BE2C (cell line): ENCODE measurements at regions not wholly inside any gene's neighbourhood (a gene's known extent, or its start where the extent isn't known, plus 50 kb on each side); places are given as distances from the start of the nearest gene placed in this dataset.
"Not testable (repeated sequence)": the region's sequence is repeated elsewhere in the genome, so short reads cannot be mapped to it uniquely, and the experiment has no call there.

Source experiments
- DNase-seq: peaks from one replicate; pipeline ENCODE4 v3.0.0-alpha.2; 2020
- H3K27me3 ChIP-seq: fragments of 250-450 bp; sonication (Bioruptor Pico); 2 replicates; pipeline ENCODE4 v1.5.1; 2020; ENCODE audit warnings: mild to moderate bottlenecking
- H3K36me3 ChIP-seq: fragments of 250-450 bp; sonication (Bioruptor Pico); 2 replicates; pipeline ENCODE4 v1.5.1; 2020; ENCODE audit warnings: mild to moderate bottlenecking
- H3K4me1 ChIP-seq: fragments of 250-450 bp; sonication (Bioruptor Pico); 2 replicates; pipeline ENCODE4 v1.5.1; 2020
- H3K4me3 ChIP-seq: 2 replicates; pipeline ENCODE4 v1.5.1; 2011; ENCODE audit warnings: low read depth, low read length
- H3K9me3 ChIP-seq: fragments of 250-450 bp; sonication (Bioruptor Pico); 2 replicates; pipeline ENCODE4 v1.5.1; 2020
- TF ChIP-seq, protein P1 (sequence below): IDR thresholded peaks from 2 replicates; pipeline ENCODE4 v1.5.1; 2012; ENCODE audit warnings: mild to moderate bottlenecking, low read depth, low read length

DNA sequence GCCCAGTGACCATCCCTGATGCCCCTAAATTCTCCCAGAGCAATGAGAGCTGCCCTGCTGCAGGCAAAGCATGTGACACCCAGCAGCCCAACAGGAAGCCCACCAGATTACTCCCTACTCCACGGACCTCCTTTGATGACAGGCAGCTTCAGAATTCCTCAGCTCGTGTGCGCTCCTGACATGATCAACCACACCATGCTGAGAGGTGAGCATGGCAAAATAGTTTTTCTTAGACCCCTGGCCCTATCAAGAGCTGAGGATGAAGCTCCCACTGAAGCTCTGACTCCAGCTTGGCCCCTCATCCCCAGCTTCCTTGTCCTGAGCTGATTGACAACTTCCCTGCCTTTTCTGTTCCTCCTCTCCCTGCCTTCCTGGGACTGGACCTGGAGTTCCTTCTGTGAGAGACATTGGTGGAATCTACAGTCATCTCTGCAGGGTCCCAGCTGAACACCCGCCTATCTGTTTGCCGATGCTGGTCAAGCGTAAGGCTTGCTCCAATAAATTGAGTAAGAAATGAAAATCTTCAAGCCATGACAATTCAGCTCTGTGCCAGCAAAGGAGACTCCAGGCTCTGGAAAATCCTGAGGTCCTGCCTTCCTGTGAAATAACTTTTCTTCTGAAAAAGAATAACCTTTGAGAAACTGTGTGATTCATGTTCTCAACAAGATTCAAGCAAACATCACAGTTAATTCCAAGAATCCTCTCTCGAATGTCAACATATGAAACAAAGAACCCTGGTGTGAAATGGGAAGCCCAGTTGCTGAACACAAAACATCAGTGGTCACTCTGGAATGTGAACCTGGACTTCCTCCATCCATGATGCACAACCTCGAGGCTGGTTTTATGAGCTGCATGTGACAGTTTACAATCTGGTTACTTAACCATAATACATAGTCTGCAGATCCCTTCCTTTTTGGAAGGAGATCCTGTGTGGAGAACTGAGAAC, 201.1 kb downstream of the SPP2 start:
- 0 out of 2 replicates have a peak, but pooled peaks cover 2% of the 10 kb centered on the region for H3K4me1 ChIP-seq
- no peak for DNase-seq
- H3K9me3 ChIP-seq, result no peaks in the 10 kb centered on the region
- TF ChIP-seq, protein P1, sequence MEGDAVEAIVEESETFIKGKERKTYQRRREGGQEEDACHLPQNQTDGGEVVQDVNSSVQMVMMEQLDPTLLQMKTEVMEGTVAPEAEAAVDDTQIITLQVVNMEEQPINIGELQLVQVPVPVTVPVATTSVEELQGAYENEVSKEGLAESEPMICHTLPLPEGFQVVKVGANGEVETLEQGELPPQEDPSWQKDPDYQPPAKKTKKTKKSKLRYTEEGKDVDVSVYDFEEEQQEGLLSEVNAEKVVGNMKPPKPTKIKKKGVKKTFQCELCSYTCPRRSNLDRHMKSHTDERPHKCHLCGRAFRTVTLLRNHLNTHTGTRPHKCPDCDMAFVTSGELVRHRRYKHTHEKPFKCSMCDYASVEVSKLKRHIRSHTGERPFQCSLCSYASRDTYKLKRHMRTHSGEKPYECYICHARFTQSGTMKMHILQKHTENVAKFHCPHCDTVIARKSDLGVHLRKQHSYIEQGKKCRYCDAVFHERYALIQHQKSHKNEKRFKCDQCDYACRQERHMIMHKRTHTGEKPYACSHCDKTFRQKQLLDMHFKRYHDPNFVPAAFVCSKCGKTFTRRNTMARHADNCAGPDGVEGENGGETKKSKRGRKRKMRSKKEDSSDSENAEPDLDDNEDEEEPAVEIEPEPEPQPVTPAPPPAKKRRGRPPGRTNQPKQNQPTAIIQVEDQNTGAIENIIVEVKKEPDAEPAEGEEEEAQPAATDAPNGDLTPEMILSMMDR, result no peak
- no peaks in the 10 kb centered on the region for H3K27me3 ChIP-seq
- H3K4me3 ChIP-seq, result no peak overlapping the region
- no peaks in the 10 kb centered on the region for H3K36me3 ChIP-seq

DNA sequence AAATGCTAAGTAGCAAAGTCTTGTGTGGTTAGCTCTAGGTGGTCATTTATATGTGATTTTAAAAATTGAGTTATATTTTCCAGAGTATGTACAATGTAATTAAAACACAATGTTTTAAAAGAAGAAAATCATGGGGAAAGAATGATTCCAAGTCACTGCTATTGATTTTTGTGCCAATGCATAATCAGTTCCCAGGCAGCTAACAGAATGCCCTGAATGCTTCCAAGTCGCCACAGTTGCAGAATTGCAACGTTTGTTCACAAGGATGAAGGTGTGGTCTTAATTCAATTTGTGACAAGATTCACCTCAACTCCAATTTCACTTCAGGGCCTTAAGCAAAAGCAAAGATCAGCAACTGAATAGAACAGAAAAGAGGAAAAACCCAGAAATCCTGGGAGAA, 200.4 kb downstream of the SPP2 start:
- H3K9me3 ChIP-seq, result no peaks in the 10 kb centered on the region
- H3K4me3 ChIP-seq, result no peak overlapping the region
- H3K27me3 ChIP-seq, result no peaks in the 10 kb centered on the region
- no peaks in the 10 kb centered on the region for H3K36me3 ChIP-seq
- H3K4me1 ChIP-seq, result 0 out of 2 replicates have a peak, but pooled peaks cover 2% of the 10 kb centered on the region
- no peak for DNase-seq
- TF ChIP-seq, protein P1, result no peak

DNA sequence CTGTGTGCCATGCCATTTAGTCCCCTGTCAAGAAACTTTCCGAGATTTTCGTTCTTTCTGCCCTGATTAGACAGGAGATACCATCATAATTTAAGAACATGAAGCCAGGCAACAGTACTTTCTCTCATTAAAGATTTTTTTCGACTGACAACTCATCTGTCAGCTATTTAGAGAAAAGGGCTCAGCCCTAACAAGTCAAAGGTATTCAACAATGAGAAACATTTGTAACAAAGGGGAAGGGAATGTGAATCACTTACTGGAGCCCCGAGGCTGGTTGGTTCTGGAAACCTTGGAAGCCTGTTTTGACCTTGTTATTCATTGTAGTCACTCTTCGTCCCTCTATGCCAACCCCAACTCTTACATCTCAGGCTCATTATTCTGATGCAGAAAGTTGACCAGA, 199.4 kb downstream of the SPP2 start:
- Histone ChIP-seq H3K27me3 (no peaks in the 10 kb centered on the region), H3K36me3 (no peaks in the 10 kb centered on the region), H3K9me3 (no peaks in the 10 kb centered on the region), H3K4me1 (no peaks in the 10 kb centered on the region), H3K4me3 (no peak overlapping the region)
- TF ChIP-seq, protein P1, result no peak
- no peak for DNase-seq

DNA sequence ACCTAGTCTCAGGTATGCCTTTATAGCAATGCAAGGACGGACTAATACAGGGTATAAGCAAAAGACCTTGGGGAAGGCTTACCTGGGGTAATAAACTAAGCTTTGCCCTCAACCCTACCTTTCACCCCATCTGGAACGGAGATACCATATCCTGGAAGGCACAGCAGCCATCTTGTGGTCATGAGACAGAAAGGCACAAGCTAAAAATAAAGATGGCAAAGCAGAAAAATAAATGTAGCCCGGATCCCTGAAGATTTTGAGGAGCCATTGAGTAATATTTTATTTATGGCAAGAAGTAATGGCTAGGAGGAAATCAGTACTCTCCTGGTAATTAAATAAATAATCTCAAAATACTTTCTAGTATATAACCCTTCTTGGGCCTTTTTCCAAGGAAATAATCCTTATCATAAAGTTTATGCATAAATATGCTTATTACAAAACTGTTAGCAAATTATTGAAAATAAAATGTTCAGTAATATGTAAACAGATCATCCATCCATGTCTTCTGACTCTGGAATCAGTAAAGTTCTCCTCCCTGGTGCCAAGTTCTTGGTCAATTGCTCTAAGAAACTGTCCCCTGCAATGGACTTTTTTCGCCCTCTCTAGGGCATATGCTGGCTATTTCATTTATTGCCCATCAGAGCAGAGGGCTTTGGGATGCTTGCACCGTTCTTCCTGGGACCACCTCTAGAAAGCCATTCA, 198.7 kb downstream of the SPP2 start:
- DNase-seq, result no peak
- no peaks in the 10 kb centered on the region for H3K4me1 ChIP-seq
- no peaks in the 10 kb centered on the region for H3K36me3 ChIP-seq
- H3K4me3 ChIP-seq, result no peak overlapping the region
- H3K27me3 ChIP-seq, result no peaks in the 10 kb centered on the region
- TF ChIP-seq, protein P1, result no peak
- H3K9me3 ChIP-seq, result no peaks in the 10 kb centered on the region

DNA sequence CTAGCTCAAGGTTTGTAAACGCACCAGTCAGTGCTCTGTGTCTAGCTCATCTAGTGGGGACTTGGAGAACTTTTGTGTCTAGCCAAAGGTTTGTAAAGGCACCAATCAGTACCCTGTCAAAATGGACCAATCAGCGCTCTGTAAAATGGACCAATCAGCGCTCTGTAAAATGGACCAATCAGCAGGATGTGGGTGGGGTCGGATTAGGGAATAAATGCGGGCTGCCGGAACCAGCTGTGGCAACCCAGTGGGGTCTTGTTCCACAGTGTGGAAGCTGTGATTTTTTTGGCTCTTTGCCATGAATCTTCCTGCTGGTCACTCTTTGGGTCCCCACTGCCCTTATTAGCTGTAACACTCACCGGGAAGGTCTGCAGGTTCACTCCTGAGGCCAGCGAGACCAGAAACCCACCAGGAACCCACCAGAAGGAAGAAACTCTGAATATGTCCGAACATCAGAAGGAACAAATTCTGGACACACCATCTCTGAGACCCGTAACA, 197.8 kb downstream of the SPP2 start:
- not testable (repeated sequence) for H3K36me3 ChIP-seq, H3K27me3 ChIP-seq, H3K4me1 ChIP-seq, DNase-seq, H3K4me3 ChIP-seq, H3K9me3 ChIP-seq

DNA sequence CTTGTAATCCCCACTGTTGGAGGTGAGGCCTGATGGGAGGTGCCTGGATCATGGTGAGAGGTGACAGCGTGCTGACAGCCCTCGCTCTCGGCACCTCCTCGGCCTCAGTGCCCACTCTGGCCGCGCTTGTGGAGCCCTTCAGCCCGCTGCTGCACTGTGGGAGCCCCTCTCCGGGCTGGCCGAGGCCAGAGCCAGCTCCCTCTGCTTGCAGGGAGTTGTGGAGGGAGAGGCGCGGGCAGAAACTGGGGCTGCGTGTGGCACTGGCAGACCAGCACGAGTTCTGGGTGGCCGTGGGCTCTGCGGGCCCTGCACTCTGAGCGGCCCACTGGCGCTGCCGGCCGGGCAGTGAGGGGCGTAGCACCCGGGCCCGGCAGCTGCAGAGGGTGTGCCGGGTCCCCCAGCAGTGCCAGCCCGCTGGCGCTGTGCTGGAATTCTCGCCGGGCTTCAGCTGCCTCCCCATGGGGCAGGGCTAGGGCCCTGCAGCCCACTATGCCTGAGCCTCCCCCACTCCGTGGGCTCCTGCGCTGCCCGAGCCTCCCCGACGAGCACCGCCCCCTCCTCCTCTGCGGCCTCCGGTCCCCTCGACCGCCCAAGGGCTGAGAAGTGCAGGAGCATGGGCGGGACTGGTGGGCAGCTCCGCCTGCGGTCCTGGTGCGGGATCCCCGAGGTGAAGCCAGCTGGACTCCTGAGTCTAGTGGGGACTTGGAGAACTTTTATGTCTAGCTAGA, 197.1 kb downstream of the SPP2 start:
- H3K9me3 ChIP-seq, result no peaks in the 10 kb centered on the region
- H3K4me3 ChIP-seq, result no peak overlapping the region
- H3K27me3 ChIP-seq, result no peaks in the 10 kb centered on the region
- DNase-seq, result no peak
- no peaks in the 10 kb centered on the region for H3K36me3 ChIP-seq
- TF ChIP-seq, protein P1, result no peak
- no peaks in the 10 kb centered on the region for H3K4me1 ChIP-seq
